ENCODE measurements at regions not wholly inside any gene's neighbourhood (a gene's known extent, or its start where the extent isn't known, plus 50 kb on each side); places are given as distances from the start of the nearest gene placed in this dataset.

DNA sequence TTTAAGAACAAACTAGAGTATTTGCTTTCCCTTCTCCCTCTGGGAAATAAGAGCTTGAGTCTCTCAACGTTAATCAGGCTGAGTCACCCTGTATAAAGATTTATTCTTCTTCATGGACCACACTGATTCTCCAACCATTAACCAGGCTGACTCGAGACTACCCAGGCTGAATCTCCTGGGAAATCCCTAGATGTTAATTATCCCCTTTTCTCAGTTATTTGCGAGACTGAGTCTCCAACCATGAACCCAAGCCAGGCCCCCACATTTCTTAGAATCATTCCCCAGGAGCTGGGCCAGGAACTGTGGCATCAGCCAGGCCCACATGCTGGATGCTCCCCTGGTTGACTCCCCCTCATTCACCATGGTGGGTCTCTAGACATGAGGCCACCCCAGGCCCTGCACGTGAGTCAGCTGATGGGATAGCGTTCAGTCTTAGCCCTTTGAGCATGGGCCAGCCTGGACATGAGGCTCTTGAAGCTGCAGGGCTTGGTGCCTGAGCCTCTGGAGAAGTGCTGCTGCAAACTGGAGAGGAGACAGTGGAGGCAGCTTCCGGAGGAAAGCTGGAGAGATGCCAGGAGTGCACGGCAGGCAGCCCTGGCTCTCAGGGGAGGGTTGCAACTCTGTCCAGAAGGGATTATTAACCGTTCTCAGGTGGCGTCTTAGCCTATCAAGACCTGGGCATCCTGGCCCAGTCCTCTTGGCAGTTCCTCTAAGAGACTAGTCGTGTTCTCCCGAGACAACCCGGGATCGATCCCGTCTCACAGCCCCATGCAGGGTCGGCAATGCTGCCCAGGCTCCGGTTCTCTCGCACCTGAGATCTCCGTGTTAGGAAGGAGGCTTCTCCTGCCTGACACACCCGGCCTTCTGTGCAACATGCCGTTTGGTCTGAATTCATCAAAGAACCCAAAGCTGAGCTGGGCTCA is 296.6 kb downstream of the ADGRD1 start:
- TF ChIP-seq, protein P1, sequence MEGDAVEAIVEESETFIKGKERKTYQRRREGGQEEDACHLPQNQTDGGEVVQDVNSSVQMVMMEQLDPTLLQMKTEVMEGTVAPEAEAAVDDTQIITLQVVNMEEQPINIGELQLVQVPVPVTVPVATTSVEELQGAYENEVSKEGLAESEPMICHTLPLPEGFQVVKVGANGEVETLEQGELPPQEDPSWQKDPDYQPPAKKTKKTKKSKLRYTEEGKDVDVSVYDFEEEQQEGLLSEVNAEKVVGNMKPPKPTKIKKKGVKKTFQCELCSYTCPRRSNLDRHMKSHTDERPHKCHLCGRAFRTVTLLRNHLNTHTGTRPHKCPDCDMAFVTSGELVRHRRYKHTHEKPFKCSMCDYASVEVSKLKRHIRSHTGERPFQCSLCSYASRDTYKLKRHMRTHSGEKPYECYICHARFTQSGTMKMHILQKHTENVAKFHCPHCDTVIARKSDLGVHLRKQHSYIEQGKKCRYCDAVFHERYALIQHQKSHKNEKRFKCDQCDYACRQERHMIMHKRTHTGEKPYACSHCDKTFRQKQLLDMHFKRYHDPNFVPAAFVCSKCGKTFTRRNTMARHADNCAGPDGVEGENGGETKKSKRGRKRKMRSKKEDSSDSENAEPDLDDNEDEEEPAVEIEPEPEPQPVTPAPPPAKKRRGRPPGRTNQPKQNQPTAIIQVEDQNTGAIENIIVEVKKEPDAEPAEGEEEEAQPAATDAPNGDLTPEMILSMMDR (IDR thresholded peaks at IDR 0.05; ENCODE audit: extremely low read depth, missing control alignments), result no peak

GRCh38 chr12:131250951-131251315 is 297.2 kb downstream of the ADGRD1 start:
- no peak for DNase-seq (ENCODE audit: low spot score)
- TF ChIP-seq, protein P1 (IDR thresholded peaks at IDR 0.05; ENCODE audit: extremely low read depth, missing control alignments), result no peak

More for the DNA sequence above, 296.6 kb downstream of the ADGRD1 start:
- DNase-seq (ENCODE audit: low spot score), result no peak

DNA sequence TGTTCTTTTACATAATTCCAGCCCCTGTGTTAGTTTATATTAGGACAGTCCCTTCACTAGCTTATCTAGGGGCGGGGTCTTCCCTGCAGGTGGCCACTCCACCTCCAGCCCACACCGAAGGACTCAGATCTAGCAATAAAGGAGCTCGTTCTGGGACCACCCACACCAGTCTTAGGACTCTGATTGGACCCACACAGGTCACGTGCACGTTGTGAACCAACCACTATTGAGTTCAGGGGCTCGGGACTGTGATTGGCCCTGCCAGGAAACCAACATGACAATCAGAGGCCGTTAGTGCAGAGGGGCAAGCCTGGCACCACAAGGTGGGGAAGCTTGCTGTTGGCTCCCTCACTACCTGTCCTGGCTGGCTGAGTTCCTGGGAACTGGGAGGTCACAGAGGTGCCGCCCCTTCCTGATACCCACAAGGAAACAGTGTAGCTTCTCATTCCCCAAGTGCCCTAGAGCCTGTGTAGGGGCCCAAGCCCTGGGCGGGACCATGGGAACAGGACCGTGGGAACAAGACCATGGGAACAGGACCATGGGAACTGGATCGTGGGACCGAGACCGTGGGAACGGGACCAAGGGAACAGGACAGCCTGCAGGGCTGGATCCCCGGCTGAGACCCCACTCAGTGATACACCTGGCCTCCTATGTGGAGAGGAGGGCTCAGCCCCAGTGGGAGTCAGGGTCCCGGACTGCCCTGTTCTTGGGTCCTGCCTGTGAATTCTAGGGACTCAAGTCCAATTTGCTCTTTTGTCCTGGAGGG is 297.8 kb downstream of the ADGRD1 start:
- DNase-seq (ENCODE audit: low spot score), result no peak

GRCh38 chr12:131253376-131254026 is 299.8 kb downstream of the ADGRD1 start:
- no peak for DNase-seq (ENCODE audit: low spot score)
- TF ChIP-seq, protein P1 (IDR thresholded peaks at IDR 0.05; ENCODE audit: extremely low read depth, missing control alignments), result no peak

More for the DNA sequence above, 297.8 kb downstream of the ADGRD1 start:
- TF ChIP-seq, protein P1 (IDR thresholded peaks at IDR 0.05; ENCODE audit: extremely low read depth, missing control alignments), result no peak

- TF ChIP-seq, protein P1 (IDR thresholded peaks at IDR 0.05; ENCODE audit: extremely low read depth, missing control alignments), result no peak
- DNase-seq (ENCODE audit: low spot score), result no peak
Measured at GRCh38 chr12:131254374-131254773, 300.7 kb downstream of the ADGRD1 start.

GRCh38 chr12:131258398-131258797 is 304.7 kb downstream of the ADGRD1 start:
- no peak for DNase-seq (ENCODE audit: low spot score)
- TF ChIP-seq, protein P1 (IDR thresholded peaks at IDR 0.05; ENCODE audit: extremely low read depth, missing control alignments), result no peak

Measured in GM20000 (cell line).